ENCODE measurements at regions not wholly inside any gene's neighbourhood (a gene's known extent, or its start where the extent isn't known, plus 50 kb on each side); places are given as distances from the start of the nearest gene placed in this dataset.

GRCh38 chr4:135670548-135670947 lies 1469.0 kb upstream of the PABPC4L start:
- no peaks in the 10 kb centered on the region for H3K27me3 Mint-ChIP-seq (ENCODE audit: low read depth)
- no peaks in the 10 kb centered on the region for H3K9me3 Mint-ChIP-seq
- H3K27ac Mint-ChIP-seq, result no peak overlapping the region
- no peak for TF ChIP-seq CTCF (IDR thresholded peaks at IDR 0.05; ENCODE audit: unreplicated experiment in 3 of 3)
- H3K4me3 Mint-ChIP-seq, result no peak overlapping the region
- H3K4me1 Mint-ChIP-seq, result no peaks in the 10 kb centered on the region
- no peaks in the 10 kb centered on the region for H3K36me3 Mint-ChIP-seq (ENCODE audit: low read depth)

Measured in nephron (organoid).